ENCODE measurements at regions not wholly inside any gene's neighbourhood (a gene's known extent, or its start where the extent isn't known, plus 50 kb on each side); places are given as distances from the start of the nearest gene placed in this dataset.

DNA sequence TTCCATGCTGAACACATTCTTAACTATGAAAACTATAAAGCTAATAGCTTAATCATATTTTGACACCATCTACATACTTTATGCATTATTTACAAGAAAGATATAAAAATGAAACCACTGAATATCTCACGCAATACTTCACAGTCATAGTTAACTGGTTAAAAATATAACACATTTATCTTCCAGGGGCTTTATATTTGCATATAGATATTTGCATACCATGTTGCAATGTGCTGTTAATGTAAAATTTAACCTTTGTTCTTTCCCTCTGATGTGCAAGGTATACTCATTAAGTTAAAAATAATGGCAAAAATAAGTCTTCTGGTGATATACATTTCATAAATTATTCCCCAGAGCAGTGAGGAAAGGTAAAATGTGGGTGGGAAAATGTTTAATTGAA is 76.9 kb upstream of the MGMT start:
- TF ChIP-seq POLR2A (IDR thresholded peaks at IDR 0.05), result no peak
- TF ChIP-seq, protein P1, sequence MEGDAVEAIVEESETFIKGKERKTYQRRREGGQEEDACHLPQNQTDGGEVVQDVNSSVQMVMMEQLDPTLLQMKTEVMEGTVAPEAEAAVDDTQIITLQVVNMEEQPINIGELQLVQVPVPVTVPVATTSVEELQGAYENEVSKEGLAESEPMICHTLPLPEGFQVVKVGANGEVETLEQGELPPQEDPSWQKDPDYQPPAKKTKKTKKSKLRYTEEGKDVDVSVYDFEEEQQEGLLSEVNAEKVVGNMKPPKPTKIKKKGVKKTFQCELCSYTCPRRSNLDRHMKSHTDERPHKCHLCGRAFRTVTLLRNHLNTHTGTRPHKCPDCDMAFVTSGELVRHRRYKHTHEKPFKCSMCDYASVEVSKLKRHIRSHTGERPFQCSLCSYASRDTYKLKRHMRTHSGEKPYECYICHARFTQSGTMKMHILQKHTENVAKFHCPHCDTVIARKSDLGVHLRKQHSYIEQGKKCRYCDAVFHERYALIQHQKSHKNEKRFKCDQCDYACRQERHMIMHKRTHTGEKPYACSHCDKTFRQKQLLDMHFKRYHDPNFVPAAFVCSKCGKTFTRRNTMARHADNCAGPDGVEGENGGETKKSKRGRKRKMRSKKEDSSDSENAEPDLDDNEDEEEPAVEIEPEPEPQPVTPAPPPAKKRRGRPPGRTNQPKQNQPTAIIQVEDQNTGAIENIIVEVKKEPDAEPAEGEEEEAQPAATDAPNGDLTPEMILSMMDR (IDR thresholded peaks at IDR 0.05), result no peak
